ENCODE measurements at regions not wholly inside any gene's neighbourhood (a gene's known extent, or its start where the extent isn't known, plus 50 kb on each side); places are given as distances from the start of the nearest gene placed in this dataset.
"Not testable (repeated sequence)": the region's sequence is repeated elsewhere in the genome, so short reads cannot be mapped to it uniquely, and the experiment has no call there.

GRCh38 chr3:124325248-124325647 is 333.3 kb upstream of the ROPN1 start:
- TF ChIP-seq CTCF (conservative IDR thresholded peaks at IDR 0.05; ENCODE audit: low read depth, low read length), result no peak
- no peak for DNase-seq (ENCODE audit: low read depth)
- no peak overlapping the region for H3K4me3 ChIP-seq (ENCODE audit: low read depth, low read length)

- no peak for DNase-seq (ENCODE audit: low read depth)
- TF ChIP-seq CTCF (conservative IDR thresholded peaks at IDR 0.05; ENCODE audit: low read depth, low read length), result no peak
- no peak overlapping the region for H3K4me3 ChIP-seq (ENCODE audit: low read depth, low read length)
Observed at GRCh38 chr3:124329723-124330122, 337.8 kb upstream of the ROPN1 start.

- DNase-seq (ENCODE audit: low read depth), result no peak
- H3K4me3 ChIP-seq (ENCODE audit: low read depth, low read length), result no peak overlapping the region
- TF ChIP-seq CTCF (conservative IDR thresholded peaks at IDR 0.05; ENCODE audit: low read depth, low read length), result no peak
Observed at GRCh38 chr3:124333931-124334640, 342.2 kb upstream of the ROPN1 start.

- H3K4me3 ChIP-seq (ENCODE audit: low read depth, low read length), result no peak overlapping the region
- no peak for TF ChIP-seq CTCF (conservative IDR thresholded peaks at IDR 0.05; ENCODE audit: low read depth, low read length)
- DNase-seq (ENCODE audit: low read depth), result no peak
Observed at GRCh38 chr3:124336067-124336656, 344.2 kb upstream of the ROPN1 start.

- TF ChIP-seq CTCF (conservative IDR thresholded peaks at IDR 0.05; ENCODE audit: low read depth, low read length), result no peak
- H3K4me3 ChIP-seq (ENCODE audit: low read depth, low read length), result no peak overlapping the region
- DNase-seq (ENCODE audit: low read depth), result peak; percentile 9
Observed at GRCh38 chr3:124345845-124346244, 353.9 kb upstream of the ROPN1 start.

- no peak overlapping the region for H3K4me3 ChIP-seq (ENCODE audit: low read depth, low read length)
- peak; percentile 68 for DNase-seq (ENCODE audit: low read depth)
- TF ChIP-seq CTCF (conservative IDR thresholded peaks at IDR 0.05; ENCODE audit: low read depth, low read length), result peak; percentile 7
Observed at GRCh38 chr3:124346487-124346886, 354.6 kb upstream of the ROPN1 start.

- peak; percentile 6 for DNase-seq (ENCODE audit: low read depth)
- TF ChIP-seq CTCF (conservative IDR thresholded peaks at IDR 0.05; ENCODE audit: low read depth, low read length), result peak; percentile 42
- H3K4me3 ChIP-seq (ENCODE audit: low read depth, low read length), result no peak overlapping the region
Observed at GRCh38 chr3:124347418-124347817, 355.5 kb upstream of the ROPN1 start.

- peak; percentile 10 for DNase-seq (ENCODE audit: low read depth)
- not testable (repeated sequence) for H3K4me3 ChIP-seq (ENCODE audit: low read depth, low read length)
Observed at GRCh38 chr3:124348555-124348954, 356.6 kb upstream of the ROPN1 start.

Measured in epithelial cell of proximal tubule (primary cell).